Loucy (cell line): ENCODE measurements at regions not wholly inside any gene's neighbourhood (a gene's known extent, or its start where the extent isn't known, plus 50 kb on each side); places are given as distances from the start of the nearest gene placed in this dataset.

Experiments
- EZH2phosphoT487 ChIP-seq: fragments of 200-600 bp; IDR thresholded peaks from 2 replicates; pipeline ENCODE4 v1.6.1; 2018; ENCODE audit warnings: antibody characterized with exemption, mild to moderate bottlenecking, moderate library complexity, borderline replicate concordance
- TF ChIP-seq, protein P1 (sequence below): fragments of 200-600 bp; sonication (generic); conservative IDR thresholded peaks from 2 replicates; pipeline ENCODE4 v1.5.1; 2014; ENCODE audit warnings: mild to moderate bottlenecking, antibody characterized with exemption, low read length

DNA sequence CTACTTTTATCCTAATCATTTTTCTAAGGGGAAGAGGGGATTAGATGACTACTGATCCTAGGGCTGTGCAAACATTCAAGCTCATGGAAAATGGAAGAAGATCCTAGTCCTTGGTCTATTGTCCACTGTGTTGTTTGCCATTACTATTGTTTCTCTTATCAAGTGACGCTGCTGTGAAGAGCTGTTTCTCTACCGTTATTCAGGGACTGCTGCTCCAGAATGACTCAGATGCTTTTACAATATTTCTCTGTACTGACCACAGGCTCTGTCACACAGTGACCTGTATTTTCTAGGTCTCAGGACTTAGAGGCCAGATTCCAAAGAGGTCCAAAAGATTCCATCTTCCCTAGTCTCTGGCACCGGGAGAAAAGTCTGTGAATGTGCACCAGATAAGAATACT lies 159.5 kb upstream of the CHD1 start:
- TF ChIP-seq, protein P1, sequence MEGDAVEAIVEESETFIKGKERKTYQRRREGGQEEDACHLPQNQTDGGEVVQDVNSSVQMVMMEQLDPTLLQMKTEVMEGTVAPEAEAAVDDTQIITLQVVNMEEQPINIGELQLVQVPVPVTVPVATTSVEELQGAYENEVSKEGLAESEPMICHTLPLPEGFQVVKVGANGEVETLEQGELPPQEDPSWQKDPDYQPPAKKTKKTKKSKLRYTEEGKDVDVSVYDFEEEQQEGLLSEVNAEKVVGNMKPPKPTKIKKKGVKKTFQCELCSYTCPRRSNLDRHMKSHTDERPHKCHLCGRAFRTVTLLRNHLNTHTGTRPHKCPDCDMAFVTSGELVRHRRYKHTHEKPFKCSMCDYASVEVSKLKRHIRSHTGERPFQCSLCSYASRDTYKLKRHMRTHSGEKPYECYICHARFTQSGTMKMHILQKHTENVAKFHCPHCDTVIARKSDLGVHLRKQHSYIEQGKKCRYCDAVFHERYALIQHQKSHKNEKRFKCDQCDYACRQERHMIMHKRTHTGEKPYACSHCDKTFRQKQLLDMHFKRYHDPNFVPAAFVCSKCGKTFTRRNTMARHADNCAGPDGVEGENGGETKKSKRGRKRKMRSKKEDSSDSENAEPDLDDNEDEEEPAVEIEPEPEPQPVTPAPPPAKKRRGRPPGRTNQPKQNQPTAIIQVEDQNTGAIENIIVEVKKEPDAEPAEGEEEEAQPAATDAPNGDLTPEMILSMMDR = no peak
- TF ChIP-seq EZH2phosphoT487 = no peak
